Mammary epithelial cell (primary cell): ENCODE measurements at regions not wholly inside any gene's neighbourhood (a gene's known extent, or its start where the extent isn't known, plus 50 kb on each side); places are given as distances from the start of the nearest gene placed in this dataset.

Experiments used
- EZH2 ChIP-seq: IDR thresholded peaks from 2 replicates; pipeline ENCODE4 v1.6.1; 2012; ENCODE audit warnings: low read length, inconsistent platforms, borderline replicate concordance
- TF ChIP-seq, protein P1 (sequence below), 2 donors: IDR thresholded peaks in 1 of 2; conservative IDR thresholded peaks in 1 of 2; 2 replicates each; pipeline ENCODE4 v1.5.1; 2011 to 2012; ENCODE audit warnings: inconsistent platforms in 2 of 2, low read length in 2 of 2, mild to moderate bottlenecking in 2 of 2, control low read depth in 1 of 2, low read depth in 1 of 2; ENCODE audit not compliant: insufficient read depth in 1 of 2; ENCODE audit errors: extremely low read depth in 1 of 2

- TF ChIP-seq, protein P1, sequence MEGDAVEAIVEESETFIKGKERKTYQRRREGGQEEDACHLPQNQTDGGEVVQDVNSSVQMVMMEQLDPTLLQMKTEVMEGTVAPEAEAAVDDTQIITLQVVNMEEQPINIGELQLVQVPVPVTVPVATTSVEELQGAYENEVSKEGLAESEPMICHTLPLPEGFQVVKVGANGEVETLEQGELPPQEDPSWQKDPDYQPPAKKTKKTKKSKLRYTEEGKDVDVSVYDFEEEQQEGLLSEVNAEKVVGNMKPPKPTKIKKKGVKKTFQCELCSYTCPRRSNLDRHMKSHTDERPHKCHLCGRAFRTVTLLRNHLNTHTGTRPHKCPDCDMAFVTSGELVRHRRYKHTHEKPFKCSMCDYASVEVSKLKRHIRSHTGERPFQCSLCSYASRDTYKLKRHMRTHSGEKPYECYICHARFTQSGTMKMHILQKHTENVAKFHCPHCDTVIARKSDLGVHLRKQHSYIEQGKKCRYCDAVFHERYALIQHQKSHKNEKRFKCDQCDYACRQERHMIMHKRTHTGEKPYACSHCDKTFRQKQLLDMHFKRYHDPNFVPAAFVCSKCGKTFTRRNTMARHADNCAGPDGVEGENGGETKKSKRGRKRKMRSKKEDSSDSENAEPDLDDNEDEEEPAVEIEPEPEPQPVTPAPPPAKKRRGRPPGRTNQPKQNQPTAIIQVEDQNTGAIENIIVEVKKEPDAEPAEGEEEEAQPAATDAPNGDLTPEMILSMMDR (conservative IDR thresholded peaks at IDR 0.05 in 1 of 2, IDR thresholded peaks at IDR 0.05 in 1 of 2; ENCODE audit: extremely low read depth in 1 of 2, insufficient read depth in 1 of 2, low read depth in 1 of 2, low read length in 2 of 2), result no peak
- no peak for TF ChIP-seq EZH2
These were observed 426.4 kb upstream of the FZD8 start for GRCh38 chr10:36068542-36068941.
